ENCODE measurements at regions not wholly inside any gene's neighbourhood (a gene's known extent, or its start where the extent isn't known, plus 50 kb on each side); places are given as distances from the start of the nearest gene placed in this dataset.

GRCh38 chr6:167405778-167406532 lies 81.1 kb downstream of the TTLL2 start:
- TF ChIP-seq CTCF (IDR thresholded peaks at IDR 0.05; ENCODE audit: low read depth, low read length, poor library complexity, severe bottlenecking) = no peak
- no peak for TF ChIP-seq EZH2phosphoT487 (IDR thresholded peaks at IDR 0.05; ENCODE audit: borderline replicate concordance, low read length)

Data from DOHH2 (cell line).